DMS153 treated with DMSO at 0.1 percent for 48 hours (cell line): ENCODE measurements at regions not wholly inside any gene's neighbourhood (a gene's known extent, or its start where the extent isn't known, plus 50 kb on each side); places are given as distances from the start of the nearest gene placed in this dataset.

ENCODE experiments used
- DNase-seq: peaks from one replicate; lab custom pipeline; 2025; ENCODE audit not compliant: unreplicated experiment; lab: John Stamatoyannopoulos, UW

- no peak for DNase-seq
These were observed 983.2 kb downstream of the BCL11B start for GRCh38 chr14:98288825-98289224.

- DNase-seq: no peak
These were observed 981.4 kb downstream of the BCL11B start for GRCh38 chr14:98290596-98290995.

- DNase-seq: no peak
These were observed 979.8 kb downstream of the BCL11B start for GRCh38 chr14:98292191-98292590.

- no peak for DNase-seq
These were observed 978.4 kb downstream of the BCL11B start for GRCh38 chr14:98293576-98293975.

GRCh38 chr14:98296895-98297294 lies 975.1 kb downstream of the BCL11B start:
- no peak for DNase-seq

GRCh38 chr14:98297567-98297966 lies 974.4 kb downstream of the BCL11B start:
- DNase-seq: no peak

GRCh38 chr14:98298481-98299244 lies 973.3 kb downstream of the BCL11B start:
- no peak for DNase-seq

- DNase-seq: no peak
These were observed 970.3 kb downstream of the BCL11B start for GRCh38 chr14:98301681-98302080.

GRCh38 chr14:98304574-98304973 lies 967.4 kb downstream of the BCL11B start:
- no peak for DNase-seq

GRCh38 chr14:98309591-98309990 lies 962.4 kb downstream of the BCL11B start:
- DNase-seq: no peak

GRCh38 chr14:98312006-98312405 lies 960.0 kb downstream of the BCL11B start:
- DNase-seq: no peak

- DNase-seq: no peak
These were observed 950.2 kb downstream of the BCL11B start for GRCh38 chr14:98321841-98322240.

- no peak for DNase-seq
These were observed 948.2 kb downstream of the BCL11B start for GRCh38 chr14:98323836-98324235.

- no peak for DNase-seq
These were observed 946.2 kb downstream of the BCL11B start for GRCh38 chr14:98325761-98326160.

GRCh38 chr14:98328496-98328895 lies 943.5 kb downstream of the BCL11B start:
- DNase-seq: no peak

GRCh38 chr14:98334186-98334585 lies 937.8 kb downstream of the BCL11B start:
- DNase-seq: no peak

- DNase-seq: no peak
These were observed 930.8 kb downstream of the BCL11B start for GRCh38 chr14:98341211-98341610.

- DNase-seq: no peak
These were observed 926.8 kb downstream of the BCL11B start for GRCh38 chr14:98345161-98345560.

GRCh38 chr14:98347686-98348085 lies 924.3 kb downstream of the BCL11B start:
- no peak for DNase-seq

- DNase-seq: no peak
These were observed 923.5 kb downstream of the BCL11B start for GRCh38 chr14:98348505-98348904.

- DNase-seq: no peak
These were observed 921.8 kb downstream of the BCL11B start for GRCh38 chr14:98350213-98350612.

- no peak for DNase-seq
These were observed 907.0 kb downstream of the BCL11B start for GRCh38 chr14:98364961-98365360.

GRCh38 chr14:98366429-98366828 lies 905.6 kb downstream of the BCL11B start:
- no peak for DNase-seq
